ENCODE measurements at regions not wholly inside any gene's neighbourhood (a gene's known extent, or its start where the extent isn't known, plus 50 kb on each side); places are given as distances from the start of the nearest gene placed in this dataset.
"Not testable (repeated sequence)": the region's sequence is repeated elsewhere in the genome, so short reads cannot be mapped to it uniquely, and the experiment has no call there.

DNA sequence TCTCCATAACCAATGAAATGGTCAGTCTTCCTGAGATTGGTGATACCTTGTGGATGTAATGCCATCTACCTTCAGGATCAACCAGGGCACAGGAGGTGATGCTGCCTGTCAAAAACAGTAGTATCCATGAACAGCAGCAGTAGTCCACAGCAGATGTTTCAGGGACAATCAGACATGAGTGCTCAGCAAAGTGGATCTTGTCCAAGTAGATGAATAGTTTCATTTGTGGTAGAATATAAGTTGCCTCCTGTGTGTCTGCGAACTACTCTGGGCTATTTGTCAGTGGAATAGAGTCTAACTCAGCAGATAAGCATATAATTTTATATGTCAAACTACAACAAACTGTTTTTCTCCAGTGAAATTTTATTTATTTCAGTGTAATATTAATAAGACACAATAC lies 1860.1 kb upstream of the ACO1 start:
- no peak for DNase-seq (ENCODE audit: low read depth)

DNA sequence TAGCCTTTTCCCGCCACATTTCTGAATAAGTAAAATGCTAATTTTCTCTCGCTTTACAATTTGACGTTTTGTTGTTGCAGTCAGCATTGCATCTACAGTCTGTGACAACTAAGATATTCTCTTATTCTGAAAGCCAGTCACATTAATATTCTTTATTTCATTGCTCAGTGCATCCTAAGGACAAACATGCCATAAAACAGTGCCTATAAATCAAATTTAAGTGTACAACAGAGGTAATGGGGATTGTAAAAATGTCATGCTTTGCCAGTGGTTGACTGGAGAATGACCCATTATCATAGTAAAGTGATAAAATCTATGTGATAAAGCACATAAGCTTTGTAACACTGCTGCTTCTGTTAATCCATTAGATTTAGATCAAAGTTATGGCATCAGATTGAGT lies 1850.0 kb upstream of the ACO1 start:
- no peak for DNase-seq (ENCODE audit: low read depth)

GRCh38 chr9:30534896-30535295 lies 1849.5 kb upstream of the ACO1 start:
- no peak for DNase-seq (ENCODE audit: low read depth)

- no peak for DNase-seq (ENCODE audit: low read depth)
These were observed 1847.9 kb upstream of the ACO1 start for GRCh38 chr9:30536494-30536893.

DNA sequence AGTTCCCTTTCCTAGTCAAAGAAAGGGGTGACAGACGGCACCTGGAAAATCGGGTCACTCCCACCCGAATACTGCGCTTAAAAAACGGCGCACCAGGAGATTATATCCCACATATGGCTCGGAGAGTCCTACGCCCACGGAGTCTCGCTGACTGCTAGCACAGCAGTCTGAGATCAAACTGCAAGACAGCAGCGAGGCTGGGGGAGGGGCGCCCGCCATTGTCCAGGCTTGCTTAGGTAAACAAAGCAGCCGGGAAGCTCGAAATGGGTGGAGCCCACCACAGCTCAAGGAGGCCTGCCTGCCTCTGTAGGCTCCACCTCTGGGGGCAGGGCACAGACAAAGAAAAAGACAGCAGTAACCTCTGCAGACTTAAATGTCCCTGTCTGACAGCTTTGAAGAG lies 1844.7 kb upstream of the ACO1 start:
- DNase-seq (ENCODE audit: low read depth), result not testable (repeated sequence)

DNA sequence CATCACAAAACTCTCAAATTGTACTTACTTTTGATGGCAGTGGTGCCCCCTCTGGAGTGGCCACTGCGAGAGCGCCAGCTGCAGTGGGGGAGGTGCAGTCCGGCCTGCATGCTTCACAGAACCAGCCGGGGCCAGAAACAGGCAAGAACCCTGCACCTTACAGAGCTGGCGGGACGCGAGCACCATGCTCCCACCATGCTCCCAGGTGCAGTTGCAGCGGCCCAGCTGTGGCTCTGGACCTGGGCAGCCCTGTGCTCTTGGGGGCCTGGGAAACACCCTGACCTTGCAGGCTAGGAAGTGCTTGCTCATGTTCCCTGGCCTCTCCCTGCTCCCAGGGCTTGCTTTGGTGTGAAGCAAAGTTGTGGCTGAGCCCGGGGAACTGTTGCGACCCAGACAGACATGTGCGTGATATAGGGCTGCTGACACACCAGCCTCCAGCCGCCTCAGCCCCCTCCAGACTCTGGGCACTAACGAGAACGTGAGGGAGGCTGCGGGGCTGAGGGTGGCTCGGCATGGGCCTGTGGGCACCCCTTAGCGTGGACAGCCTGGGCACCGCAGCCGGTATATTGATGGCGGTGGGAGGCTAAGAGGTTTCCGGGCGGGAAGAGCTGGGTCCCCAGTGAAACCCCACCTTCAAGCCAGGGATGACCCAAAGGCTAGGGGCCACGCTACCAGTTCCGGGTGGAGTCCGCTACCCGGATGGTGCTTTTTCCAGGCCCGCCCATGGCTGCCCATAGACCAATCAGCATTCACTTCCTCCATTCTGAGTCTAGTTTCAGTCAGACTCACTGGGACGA lies 1809.9 kb upstream of the ACO1 start:
- no peak for DNase-seq (ENCODE audit: low read depth)

- no peak for DNase-seq (ENCODE audit: low read depth)
These were observed 1809.2 kb upstream of the ACO1 start for GRCh38 chr9:30575218-30575617.

GRCh38 chr9:30575691-30576090 lies 1808.8 kb upstream of the ACO1 start:
- DNase-seq (ENCODE audit: low read depth), result no peak

GRCh38 chr9:30579810-30580209 lies 1804.6 kb upstream of the ACO1 start:
- no peak for DNase-seq (ENCODE audit: low read depth)

GRCh38 chr9:30582240-30582639 lies 1802.2 kb upstream of the ACO1 start:
- DNase-seq (ENCODE audit: low read depth), result no peak

GRCh38 chr9:30584559-30584958 lies 1799.9 kb upstream of the ACO1 start:
- no peak for DNase-seq (ENCODE audit: low read depth)

- DNase-seq (ENCODE audit: low read depth), result no peak
These were observed 1793.0 kb upstream of the ACO1 start for GRCh38 chr9:30591461-30591860.

DNA sequence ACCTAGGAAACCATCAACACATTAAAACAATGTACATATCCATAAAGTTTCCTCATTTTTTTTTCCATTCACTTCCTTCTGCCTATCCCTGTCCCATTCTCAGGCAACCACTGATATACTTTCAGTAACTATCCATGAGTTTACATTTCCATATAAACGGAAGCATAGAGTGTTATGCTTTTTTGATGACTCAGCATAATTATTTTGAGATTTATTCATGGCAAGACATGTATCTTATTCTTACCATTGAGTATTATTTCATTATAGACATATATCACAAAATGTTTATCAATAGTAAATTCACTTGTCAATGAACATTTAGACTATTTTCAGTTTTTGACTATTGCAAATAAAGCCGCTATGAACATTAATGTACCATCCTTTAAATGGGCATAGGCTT lies 1786.8 kb upstream of the ACO1 start:
- DNase-seq (ENCODE audit: low read depth), result no peak

DNA sequence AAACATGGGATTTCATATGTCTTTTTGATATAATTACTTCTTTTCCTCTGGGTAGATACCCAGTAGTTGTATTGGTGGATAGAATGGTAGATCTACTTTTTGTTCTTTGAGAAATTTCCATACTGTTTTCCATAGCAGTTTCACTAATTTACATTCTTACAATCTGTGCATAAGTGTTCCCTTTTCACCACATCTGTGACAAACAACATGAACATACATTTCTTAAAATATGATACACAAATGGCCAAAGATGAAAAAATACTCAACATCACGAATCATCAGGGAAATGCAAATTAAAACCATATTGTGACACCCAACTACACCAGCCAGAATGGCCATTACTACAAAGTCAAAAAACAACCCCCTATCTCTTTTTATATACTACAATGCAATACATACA lies 1778.5 kb upstream of the ACO1 start:
- DNase-seq (ENCODE audit: low read depth), result no peak

- no peak for DNase-seq (ENCODE audit: low read depth)
These were observed 1774.7 kb upstream of the ACO1 start for GRCh38 chr9:30609713-30610112.

GRCh38 chr9:30616782-30617181 lies 1767.7 kb upstream of the ACO1 start:
- not testable (repeated sequence) for DNase-seq (ENCODE audit: low read depth)

GRCh38 chr9:30622561-30622960 lies 1761.9 kb upstream of the ACO1 start:
- DNase-seq (ENCODE audit: low read depth), result no peak

DNA sequence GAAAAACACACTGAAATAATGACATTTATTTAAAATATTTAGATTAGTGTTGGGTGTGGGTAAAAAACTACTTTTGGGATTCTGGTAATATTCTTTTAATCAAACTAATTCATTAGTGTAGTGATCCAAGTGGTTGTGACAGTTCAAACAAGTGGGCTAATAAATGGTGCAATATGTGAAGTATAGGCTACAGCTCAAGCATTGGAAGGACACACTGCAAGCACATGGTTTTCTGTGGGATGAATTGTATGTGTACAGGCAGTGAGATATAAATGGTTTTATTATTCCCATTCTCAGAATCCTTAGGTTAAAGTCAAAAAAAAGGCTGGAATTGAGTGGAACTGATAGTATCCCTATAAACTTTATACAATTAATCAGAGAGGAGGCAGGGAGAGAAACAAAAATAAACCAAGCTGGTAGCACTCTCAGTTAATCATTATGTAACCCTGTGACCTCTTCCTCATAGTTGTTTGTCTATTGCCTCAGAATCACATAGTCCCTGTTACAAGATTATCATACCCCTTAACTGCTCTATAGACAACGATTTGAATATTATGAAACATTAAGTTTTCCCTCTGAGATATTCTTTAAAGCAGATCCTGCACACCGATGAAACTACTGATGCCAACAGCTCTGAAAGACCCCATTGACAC lies 1755.4 kb upstream of the ACO1 start:
- DNase-seq (ENCODE audit: low read depth), result no peak

GRCh38 chr9:30630459-30630858 lies 1754.0 kb upstream of the ACO1 start:
- no peak for DNase-seq (ENCODE audit: low read depth)

DNA sequence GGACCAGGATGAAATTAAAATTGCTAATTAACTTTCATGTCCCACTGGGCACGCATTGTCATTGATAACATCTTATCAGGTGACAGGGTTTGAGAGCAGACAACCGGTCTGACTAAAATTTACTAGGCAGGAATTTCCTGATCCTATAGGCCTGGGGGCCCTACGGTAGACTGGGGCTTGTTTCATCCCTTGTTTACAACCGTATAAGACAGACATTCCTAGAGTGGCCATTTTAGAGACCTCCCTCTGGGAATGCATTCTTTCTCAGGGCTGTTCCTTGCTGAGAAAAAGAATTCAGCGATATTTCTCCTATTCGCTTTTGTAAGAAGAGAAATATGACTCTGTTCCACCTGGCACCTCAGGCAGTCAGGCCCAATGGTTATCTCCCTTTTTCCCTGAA lies 1737.8 kb upstream of the ACO1 start:
- not testable (repeated sequence) for DNase-seq (ENCODE audit: low read depth)

DNA sequence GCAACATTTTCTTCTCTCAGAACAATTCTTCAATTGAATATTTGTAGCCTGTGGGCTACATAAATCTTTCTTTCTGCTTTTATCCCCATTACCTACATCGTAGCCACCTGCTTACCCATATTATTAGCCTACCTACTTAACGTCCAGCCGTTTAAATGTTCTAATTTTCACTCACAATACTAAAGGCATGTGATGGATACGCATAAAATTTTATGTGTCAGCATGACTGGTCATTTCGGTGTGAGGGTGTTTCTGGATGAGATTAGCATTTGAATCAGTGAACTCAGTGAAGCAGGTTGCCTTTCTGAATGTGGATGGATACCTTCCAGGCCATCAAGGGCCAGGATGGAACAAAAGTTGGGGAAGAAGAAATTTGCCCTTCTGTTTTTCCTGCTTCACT lies 1722.5 kb upstream of the ACO1 start:
- DNase-seq (ENCODE audit: low read depth), result no peak

DNA sequence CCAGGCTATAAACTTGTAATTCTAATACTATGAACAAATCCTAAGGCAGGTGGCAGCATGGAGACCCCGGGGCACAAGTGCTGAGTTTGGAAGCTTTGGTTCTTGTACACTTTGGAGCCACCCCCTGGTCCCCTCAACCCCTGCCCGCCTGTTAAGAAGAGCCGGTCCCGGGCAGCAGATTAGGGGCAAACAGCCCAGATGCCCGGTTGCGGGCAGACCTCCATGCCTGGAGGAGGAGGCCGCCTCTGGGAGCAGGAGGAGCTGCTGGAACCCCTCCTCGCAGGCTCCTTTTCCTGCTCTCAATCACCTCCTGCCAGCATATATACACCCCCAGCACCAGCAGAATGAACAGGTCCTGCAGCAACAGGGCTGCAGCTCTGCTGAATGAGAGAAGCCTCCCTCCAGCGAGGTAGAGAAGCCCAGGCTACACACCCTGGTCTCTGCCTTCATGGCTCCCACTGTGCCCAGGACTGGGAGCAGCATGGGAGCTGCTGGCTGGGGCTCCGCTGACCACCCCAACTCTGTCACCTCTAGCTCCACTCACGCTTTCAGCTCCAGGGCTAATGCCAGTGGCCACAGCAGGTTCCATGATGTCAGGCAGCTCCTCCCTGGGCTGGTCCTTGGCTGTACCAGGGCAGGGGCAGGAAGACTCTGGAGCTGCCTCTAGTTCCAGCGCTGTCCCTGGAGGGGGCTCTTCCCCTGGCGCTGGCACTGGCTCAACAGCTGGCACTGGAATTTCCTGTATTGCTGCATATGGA lies 1713.5 kb upstream of the ACO1 start:
- DNase-seq (ENCODE audit: low read depth), result no peak

DNA sequence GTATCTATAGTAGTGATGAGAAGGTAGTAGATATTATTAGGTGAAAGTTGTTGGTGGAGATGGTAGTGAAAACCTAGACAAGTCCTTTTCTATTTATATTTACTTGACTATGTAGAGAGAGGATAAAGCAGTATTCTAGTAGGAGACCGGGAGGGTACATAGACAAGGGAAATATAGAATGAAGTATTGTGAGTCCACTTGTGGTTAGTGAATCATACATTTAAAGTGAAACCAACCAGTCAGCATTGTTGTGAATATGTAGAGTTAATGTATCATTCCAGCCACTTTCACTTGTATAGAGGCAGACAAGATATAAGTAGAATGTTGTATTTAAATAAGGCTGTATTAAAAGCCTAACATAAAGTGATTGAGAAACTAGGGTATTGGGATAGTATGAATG lies 1711.3 kb upstream of the ACO1 start:
- no peak for DNase-seq (ENCODE audit: low read depth)
